OCI-LY3 (cell line): ENCODE measurements at regions not wholly inside any gene's neighbourhood (a gene's known extent, or its start where the extent isn't known, plus 50 kb on each side); places are given as distances from the start of the nearest gene placed in this dataset.

Experiments
- H2AFZ ChIP-seq: fragments of 200-600, 300-600 bp; shearing (Covaris generic); 2 replicates; pipeline ENCODE4 v1.6.0; 2014; ENCODE audit warnings: antibody characterized with exemption, low read depth, low read length
- H3K27ac ChIP-seq: fragments of 200-600, 300-600 bp; sonication (generic); 2 replicates; pipeline ENCODE4 v1.5.1; 2014; ENCODE audit warnings: mild to moderate bottlenecking, low read length, moderate library complexity, mixed read lengths
- H3K27me3 ChIP-seq: fragments of 200-600, 300-600 bp; sonication (generic); 2 replicates; pipeline ENCODE4 v1.6.1; 2014; ENCODE audit warnings: low read depth, low read length, mixed read lengths
- H3K36me3 ChIP-seq: fragments of 200-600, 300-600 bp; sonication (generic); replicated peaks from 2 replicates; pipeline ENCODE3; 2014; ENCODE audit warnings: low read depth, low read length, mixed read lengths
- H3K4me1 ChIP-seq: fragments of 300-600, 200-600 bp; sonication (generic); 2 replicates; pipeline ENCODE4 v1.6.1; 2014; ENCODE audit warnings: low read length, mixed read lengths
- H3K4me2 ChIP-seq: fragments of 200-600, 300-600 bp; sonication (generic); 2 replicates; pipeline ENCODE4 v1.6.1; 2014; ENCODE audit warnings: low read length, mixed read lengths
- H3K4me3 ChIP-seq: fragments of 300-600, 200-600 bp; sonication (generic); 2 replicates; pipeline ENCODE4 v1.5.1; 2014; ENCODE audit warnings: antibody characterized with exemption, mild to moderate bottlenecking, low read length, moderate library complexity
- H3K79me2 ChIP-seq: fragments of 300-600, 200-600 bp; shearing (Covaris generic); 2 replicates; pipeline ENCODE4 v1.6.1; 2014; ENCODE audit warnings: mild to moderate bottlenecking, low read length, mixed read lengths
- H3K9ac ChIP-seq: fragments of 300-600, 200-600 bp; shearing (Covaris generic); 2 replicates; pipeline ENCODE4 v1.6.0; 2014; ENCODE audit warnings: mild to moderate bottlenecking, low read length, moderate library complexity
- H3K9me3 ChIP-seq: fragments of 200-600, 300-600 bp; shearing (Covaris generic); 2 replicates; pipeline ENCODE4 v1.6.1; 2014; ENCODE audit warnings: low read length, mixed read lengths; ENCODE audit not compliant: insufficient read depth
- H4K20me1 ChIP-seq: fragments of 200-600, 300-600 bp; sonication (generic); 2 replicates; pipeline ENCODE4 v1.6.1; 2016; ENCODE audit warnings: low read length, mixed read lengths; ENCODE audit not compliant: insufficient read depth
- CTCF ChIP-seq: fragments of 200-600, 300-600 bp; sonication (generic); IDR thresholded peaks from 2 replicates; pipeline ENCODE4 v1.5.1; 2014; ENCODE audit warnings: antibody characterized with exemption, low read length, low read depth
- EZH2phosphoT487 ChIP-seq: fragments of 200-600 bp; shearing (Covaris generic); IDR thresholded peaks from 2 replicates; pipeline ENCODE4 v1.6.1; 2018; ENCODE audit warnings: antibody characterized with exemption, mixed run types, low read depth

GRCh38 chr4:104351706-104352105 lies 143.0 kb downstream of the CXXC4 start:
- Histone ChIP-seq H2AFZ (no peak overlapping the region), H3K4me1 (no peaks in the 10 kb centered on the region), H3K4me3 (no peak overlapping the region), H3K27ac (no peak overlapping the region), H3K9me3 (peaks cover 16% of the 10 kb centered on the region), H4K20me1 (no peaks in the 10 kb centered on the region), H3K36me3 (no peaks in the 10 kb centered on the region), H3K4me2 (no peak overlapping the region), H3K79me2 (no peaks in the 10 kb centered on the region), H3K27me3 (no peaks in the 10 kb centered on the region), H3K9ac (no peak overlapping the region)
- TF ChIP-seq EZH2phosphoT487 (no peak), CTCF (no peak)

DNA sequence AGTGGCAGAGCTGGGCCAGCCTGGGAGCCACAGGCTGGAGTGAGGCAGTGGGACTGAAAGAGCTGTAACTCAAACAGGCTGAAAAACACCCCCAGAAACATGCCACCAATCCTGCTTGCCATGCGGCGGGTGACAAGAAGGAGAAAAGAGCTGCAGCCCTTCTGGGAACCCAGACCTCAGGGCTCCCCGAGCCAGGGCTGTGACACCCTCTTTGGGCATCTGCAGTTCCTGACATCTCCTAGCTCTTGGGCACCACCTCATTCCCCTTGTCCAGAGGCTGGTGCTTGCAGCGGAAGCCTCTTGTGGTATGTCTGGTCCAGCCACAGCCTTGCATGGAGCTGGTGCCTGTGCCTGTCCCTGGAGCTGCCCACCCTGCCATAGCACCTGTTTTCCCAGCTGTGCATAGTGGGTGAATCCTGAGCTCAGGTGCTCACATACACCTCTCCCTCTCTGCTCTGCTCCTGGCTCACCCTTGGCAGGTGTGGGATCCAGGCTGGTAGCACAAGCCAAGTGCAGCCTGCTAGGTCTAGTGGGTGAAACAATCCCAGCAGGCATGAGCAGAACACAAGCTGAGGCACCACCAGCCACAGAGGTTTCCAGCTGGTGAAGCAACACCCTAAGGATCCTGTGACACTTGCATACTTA lies 149.0 kb downstream of the CXXC4 start:
- no peaks in the 10 kb centered on the region for H3K4me1 ChIP-seq
- no peaks in the 10 kb centered on the region for H4K20me1 ChIP-seq
- no peak overlapping the region for H3K4me3 ChIP-seq
- no peaks in the 10 kb centered on the region for H3K9me3 ChIP-seq
- TF ChIP-seq CTCF (no peak), EZH2phosphoT487 (no peak)
- H2AFZ ChIP-seq, result no peak overlapping the region
- H3K36me3 ChIP-seq, result no peaks in the 10 kb centered on the region
- H3K9ac ChIP-seq, result no peak overlapping the region
- H3K4me2 ChIP-seq, result no peak overlapping the region
- H3K79me2 ChIP-seq, result no peaks in the 10 kb centered on the region
- no peak overlapping the region for H3K27ac ChIP-seq
- H3K27me3 ChIP-seq, result no peaks in the 10 kb centered on the region

DNA sequence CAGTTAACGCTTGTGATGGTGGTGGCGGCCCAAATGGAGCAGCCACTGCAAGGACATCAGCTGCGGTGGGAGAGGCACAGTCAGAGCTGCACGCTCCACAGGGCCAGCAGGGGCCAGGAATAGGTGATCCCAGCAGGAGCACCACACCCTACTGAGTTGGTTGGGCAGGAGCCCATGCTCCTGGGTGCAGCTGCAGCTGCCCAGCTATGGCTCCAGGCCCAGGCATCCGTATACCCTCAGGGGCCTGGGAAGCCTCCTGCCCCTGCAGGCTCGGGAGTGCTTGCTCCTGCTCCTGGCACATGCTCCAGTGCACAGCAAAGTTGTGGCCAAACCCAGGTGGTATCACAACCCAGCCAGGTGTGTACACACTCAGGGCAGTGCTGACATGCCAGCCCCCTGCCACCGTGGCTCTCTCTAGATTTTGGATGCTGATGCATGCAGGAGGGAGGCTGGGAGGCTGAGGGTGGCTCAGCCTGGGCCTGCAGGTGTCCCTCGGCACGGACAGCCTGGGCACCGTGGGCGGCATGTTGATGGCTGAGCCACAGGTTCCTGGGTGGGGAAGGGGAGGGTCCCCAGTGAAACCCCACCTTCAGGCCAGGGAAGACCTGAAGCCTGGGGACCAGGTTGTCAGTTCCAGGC lies 150.2 kb downstream of the CXXC4 start:
- no peak overlapping the region for H3K4me3 ChIP-seq

GRCh38 chr4:104334410-104334809 lies 160.3 kb downstream of the CXXC4 start:
- H3K27ac ChIP-seq, result no peak overlapping the region
- H3K4me1 ChIP-seq, result no peaks in the 10 kb centered on the region
- no peak overlapping the region for H3K4me2 ChIP-seq
- H3K79me2 ChIP-seq, result no peaks in the 10 kb centered on the region
- no peak overlapping the region for H3K4me3 ChIP-seq
- no peaks in the 10 kb centered on the region for H3K36me3 ChIP-seq
- H3K27me3 ChIP-seq, result no peaks in the 10 kb centered on the region
- no peak overlapping the region for H2AFZ ChIP-seq
- no peaks in the 10 kb centered on the region for H3K9me3 ChIP-seq
- H4K20me1 ChIP-seq, result no peaks in the 10 kb centered on the region
- no peak overlapping the region for H3K9ac ChIP-seq
- no peak for TF ChIP-seq EZH2phosphoT487
- no peak for TF ChIP-seq CTCF

More for the DNA sequence above, 150.2 kb downstream of the CXXC4 start:
- Histone ChIP-seq H3K27me3 (no peaks in the 10 kb centered on the region), H3K9ac (no peak overlapping the region), H3K4me1 (no peaks in the 10 kb centered on the region), H3K9me3 (no peaks in the 10 kb centered on the region), H2AFZ (no peak overlapping the region), H4K20me1 (no peaks in the 10 kb centered on the region), H3K36me3 (no peaks in the 10 kb centered on the region), H3K27ac (no peak overlapping the region), H3K4me2 (no peak overlapping the region), H3K79me2 (no peaks in the 10 kb centered on the region)
- TF ChIP-seq CTCF (no peak), EZH2phosphoT487 (no peak)
